Left forelimb (tissue), 1 donor: ENCODE measurements at regions not wholly inside any gene's neighbourhood (a gene's known extent, or its start where the extent isn't known, plus 50 kb on each side); places are given as distances from the start of the nearest gene placed in this dataset.
"Not testable (repeated sequence)": the region's sequence is repeated elsewhere in the genome, so short reads cannot be mapped to it uniquely, and the experiment has no call there.

Experiments used
- DNase-seq: peaks from one replicate; pipeline ENCODE4 v3.0.0-alpha.2; 2018; ENCODE audit warnings: low spot score

DNA sequence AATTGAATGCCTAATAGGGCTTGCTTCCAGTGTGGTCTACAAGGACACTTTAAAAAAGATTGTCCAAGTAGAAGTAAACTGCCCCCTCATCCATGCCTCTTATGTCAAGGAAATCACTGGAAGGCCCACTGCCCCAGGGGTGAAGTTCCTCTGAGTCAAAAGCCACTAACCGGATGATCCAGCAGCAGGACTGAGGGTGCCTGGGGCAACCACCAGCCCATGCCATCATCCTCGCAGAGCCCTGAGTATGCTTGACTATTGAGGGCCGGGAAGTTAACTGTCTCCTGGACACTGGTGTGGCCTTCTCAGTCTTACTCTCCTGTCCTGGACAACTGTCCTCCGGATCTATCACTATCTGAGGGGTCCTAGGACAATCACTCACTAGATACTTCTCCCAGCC lies 411.5 kb downstream of the TENT5A start:
- DNase-seq: no peak

- DNase-seq: no peak
Measured at GRCh38 chr6:81331526-81331925, 421.0 kb downstream of the TENT5A start.

GRCh38 chr6:81328700-81329099 lies 423.8 kb downstream of the TENT5A start:
- no peak for DNase-seq

DNA sequence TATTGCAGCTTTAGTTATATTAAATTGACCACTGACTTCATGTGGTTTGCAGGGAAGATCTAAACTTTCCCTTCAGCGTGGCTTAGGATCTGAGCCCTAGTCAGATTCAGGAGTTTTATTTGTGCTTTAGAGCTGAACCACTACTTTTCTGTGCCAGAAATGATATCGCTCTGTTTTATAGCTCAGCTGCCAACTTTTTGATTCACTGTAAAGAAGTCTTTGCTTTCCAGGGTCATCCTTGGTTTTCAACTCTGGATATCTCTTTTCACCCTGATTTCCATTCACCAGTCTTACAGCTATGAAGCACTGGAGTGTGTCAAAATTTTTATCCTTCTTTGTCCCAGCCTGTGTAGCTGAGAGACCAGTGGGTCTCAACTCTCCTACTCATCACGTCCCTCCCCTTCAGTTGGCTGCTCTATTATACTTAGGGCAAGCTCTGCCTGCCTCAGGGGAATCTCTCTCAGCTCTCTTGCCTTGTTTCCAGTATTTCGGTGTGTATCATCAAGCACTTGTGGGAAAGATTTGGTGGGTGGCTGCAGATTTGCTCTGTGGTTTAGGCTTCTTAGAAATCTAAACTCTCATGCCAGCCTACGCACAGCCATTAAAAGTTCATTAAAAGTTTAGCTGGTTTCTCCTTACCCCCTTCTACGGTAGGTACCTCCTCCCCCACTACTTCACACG lies 425.5 kb downstream of the TENT5A start:
- DNase-seq: no peak

GRCh38 chr6:81309811-81310210 lies 442.7 kb downstream of the TENT5A start:
- no peak for DNase-seq

DNA sequence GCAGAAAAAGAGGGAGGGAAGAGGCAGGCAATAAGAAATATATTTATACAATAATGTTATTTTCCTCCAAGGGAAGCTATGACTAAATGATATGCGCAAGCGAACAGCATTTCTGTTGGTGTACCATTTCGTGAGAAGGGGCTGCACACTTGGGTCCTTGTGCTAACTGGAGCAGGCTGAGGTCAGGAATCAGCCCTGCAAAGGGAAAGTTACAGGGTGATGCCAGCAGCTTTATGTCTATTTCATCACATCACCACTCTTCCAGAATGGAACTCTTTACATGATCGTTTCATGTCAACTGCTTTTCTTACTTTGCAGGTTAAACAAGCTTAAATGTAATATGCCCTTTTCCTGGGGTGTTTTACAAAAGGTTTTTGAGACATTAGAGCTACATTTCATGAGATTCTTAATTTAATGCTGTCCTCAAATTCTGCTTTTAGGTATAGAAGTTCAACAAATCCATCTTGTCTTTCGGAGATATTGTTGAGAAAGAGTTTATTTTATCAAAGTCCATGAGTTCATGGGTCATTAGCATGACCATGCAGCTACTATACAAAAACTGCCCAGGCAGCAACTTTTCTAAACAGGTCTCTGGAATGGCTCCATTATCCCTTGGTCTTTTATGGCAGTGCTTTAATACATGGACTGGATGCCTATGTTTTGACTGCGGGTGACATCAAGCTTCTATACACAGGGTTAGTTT lies 443.8 kb downstream of the TENT5A start:
- DNase-seq: no peak

DNA sequence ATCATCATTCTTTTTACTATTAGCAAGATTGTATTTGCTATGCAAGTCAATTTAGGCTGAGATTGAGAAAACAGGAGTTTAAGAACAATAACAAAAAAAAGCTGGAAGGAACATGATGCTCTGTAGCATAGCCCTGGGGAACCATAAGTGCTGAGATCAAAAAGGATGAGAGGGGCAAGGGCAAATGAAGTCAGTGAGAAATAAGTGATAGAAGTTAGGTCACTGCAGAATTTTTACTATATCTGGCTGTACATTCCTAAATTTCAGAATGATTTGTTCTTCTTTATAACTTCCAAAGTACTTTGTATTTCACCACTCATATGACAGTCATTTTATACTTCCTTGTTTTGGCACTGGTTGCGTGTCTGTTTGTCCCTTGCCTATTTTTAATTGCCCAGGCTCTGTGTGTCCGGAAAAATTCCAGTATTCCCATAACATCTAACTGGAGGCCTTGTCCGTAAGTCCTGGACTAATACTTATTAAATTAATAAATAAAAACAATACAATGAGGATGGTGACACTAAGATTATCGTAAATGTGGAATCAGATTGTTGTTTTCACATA lies 444.7 kb downstream of the TENT5A start:
- DNase-seq: no peak

DNA sequence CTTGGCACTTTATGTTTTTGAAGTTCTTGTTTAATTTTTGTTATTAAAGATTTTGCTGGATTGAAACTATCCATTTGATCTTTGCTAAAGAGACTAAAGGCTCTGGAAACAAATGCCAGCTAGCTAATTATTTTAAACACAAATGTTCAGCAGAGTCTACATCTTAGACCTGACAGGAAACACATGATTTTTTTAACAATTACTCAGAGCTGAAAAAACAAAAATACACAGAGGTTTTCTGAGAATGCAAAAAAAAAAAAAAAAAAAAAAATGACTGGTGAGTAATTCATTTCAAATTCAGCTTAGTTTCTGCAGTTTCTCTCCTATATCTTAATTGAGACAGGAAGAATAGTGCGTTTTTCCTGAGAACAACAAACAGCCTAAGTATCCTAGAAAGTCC lies 448.0 kb downstream of the TENT5A start:
- DNase-seq: no peak

- no peak for DNase-seq
Measured at GRCh38 chr6:81300961-81301360, 451.5 kb downstream of the TENT5A start.

DNA sequence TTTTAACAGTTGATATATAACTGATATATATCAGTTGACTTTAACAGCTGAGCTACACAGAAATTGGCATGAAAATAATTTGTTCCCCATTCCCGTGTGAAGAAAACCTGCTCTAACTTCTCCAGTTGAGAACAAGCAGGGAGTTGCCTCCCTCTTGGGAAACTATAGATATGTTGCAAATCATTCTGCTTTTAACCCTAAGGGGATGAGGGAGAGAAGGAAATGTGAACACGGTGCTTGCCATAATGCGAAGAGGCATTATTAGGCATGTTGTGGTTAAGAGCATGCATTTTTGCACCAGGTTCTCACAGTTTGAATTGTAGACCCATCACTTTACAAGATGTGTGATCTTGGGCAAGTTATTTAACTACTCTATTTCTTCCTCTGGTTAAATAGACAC lies 453.7 kb downstream of the TENT5A start:
- no peak for DNase-seq

GRCh38 chr6:81295310-81295709 lies 457.2 kb downstream of the TENT5A start:
- DNase-seq: no peak

- DNase-seq: no peak
Measured at GRCh38 chr6:81293896-81294295, 458.6 kb downstream of the TENT5A start.

- DNase-seq: no peak
Measured at GRCh38 chr6:81289229-81289628, 463.3 kb downstream of the TENT5A start.

- peak; percentile 64 for DNase-seq
Measured at GRCh38 chr6:81265106-81265505, 487.4 kb downstream of the TENT5A start.

DNA sequence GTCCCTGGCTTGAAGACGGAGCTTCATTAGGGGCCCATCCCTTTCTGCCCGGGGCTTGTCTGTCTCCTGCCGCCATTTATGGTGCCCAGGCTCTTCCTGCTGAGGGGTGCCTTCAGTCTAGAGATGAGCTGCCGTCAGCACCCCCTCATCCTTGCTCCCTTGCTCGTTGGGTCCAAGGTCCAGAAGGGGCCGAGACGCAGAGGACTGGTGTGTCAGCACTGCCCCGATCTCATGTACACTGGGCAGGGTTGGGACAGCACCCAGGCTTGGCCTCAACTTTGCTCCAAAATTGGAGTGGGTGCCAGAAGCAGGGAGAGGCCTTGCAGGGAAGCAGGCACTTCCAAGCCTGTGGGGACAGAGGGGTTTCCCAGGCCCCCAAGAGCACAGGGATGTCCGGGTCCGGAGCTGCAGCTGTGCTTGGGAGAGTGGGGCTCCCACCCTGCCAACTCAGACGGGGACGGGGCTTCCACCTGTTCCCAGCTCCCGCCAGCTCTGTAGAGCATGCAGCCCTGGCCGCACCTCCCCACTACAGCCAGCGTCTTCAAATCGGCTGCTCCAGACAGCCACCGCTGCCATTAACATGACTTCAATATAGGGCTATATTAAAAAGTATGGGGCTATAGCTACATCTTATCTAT lies 488.8 kb downstream of the TENT5A start:
- no peak for DNase-seq

DNA sequence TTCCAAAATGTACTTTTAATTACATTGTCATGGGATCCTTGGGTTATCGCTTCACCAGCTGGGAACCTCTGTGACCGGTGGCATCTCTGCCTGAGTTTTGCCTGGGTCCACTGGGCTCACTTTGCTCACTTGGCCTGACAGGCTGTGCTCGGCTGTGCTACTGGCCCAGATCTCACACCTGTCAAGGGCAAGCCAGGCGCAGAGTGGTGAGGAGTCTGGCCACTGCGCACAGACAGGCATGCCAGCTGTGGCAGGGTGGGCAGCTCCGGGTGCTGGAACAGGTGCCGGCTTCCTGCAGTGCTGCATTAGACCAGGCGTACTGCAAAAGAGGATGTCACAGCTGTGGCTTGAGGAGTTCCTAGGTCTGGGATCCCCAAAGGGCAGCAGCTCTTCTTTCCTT lies 489.8 kb downstream of the TENT5A start:
- DNase-seq: no peak

DNA sequence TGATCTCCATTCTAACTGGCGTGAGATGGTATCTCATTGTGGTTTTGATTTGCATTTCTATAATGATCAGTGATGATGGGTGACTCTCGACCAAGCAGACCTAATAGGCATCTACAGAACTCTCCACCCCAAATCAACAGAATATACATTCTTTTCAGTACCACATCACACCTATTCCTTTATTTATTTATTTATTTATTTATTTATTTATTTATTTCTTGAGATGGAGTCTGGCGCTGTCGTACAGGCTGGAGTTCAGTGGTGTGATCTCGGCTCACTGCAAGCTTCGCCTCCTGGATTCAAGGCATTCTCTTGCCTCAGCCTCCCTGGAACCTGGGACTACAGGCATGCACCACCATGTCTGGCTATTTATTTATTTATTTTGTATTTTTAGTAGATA lies 496.3 kb downstream of the TENT5A start:
- not testable (repeated sequence) for DNase-seq

DNA sequence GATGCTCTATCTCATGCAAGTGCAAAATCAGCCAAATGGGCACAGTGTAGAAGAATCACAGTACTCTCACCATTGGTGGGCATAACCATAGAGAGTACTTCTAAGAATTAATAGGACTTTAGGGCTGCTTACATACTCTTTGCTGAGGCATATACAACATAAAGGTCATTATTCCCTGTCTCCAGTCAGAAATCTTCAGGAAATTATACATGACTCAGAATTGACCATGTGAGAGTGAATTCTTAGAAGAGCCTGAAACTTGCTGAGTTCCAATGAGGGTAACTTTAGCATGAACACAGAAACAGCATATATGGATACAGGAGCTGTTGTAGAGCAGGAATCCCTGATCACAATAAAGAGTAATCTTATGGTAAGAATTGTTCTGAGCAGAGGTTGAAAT lies 498.7 kb downstream of the TENT5A start:
- DNase-seq: no peak

DNA sequence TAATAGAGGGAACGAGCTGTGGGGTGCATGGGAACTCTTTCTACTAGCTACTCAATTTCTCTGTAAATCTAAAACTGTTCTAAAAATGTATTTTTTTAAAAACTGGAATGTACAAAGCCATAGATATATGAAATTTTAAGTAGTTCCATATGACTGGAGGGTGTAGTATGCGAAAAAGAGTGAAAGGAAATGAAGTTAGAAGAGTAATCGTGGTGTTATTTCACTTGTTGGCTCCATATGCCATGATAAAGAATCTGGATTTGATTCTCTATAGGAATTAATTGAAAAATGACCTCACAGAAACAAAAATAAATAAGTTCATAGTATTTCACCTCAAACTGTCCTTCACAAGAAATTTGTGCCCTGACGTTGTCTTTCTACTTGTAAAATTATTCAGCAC lies 500.2 kb downstream of the TENT5A start:
- no peak for DNase-seq

DNA sequence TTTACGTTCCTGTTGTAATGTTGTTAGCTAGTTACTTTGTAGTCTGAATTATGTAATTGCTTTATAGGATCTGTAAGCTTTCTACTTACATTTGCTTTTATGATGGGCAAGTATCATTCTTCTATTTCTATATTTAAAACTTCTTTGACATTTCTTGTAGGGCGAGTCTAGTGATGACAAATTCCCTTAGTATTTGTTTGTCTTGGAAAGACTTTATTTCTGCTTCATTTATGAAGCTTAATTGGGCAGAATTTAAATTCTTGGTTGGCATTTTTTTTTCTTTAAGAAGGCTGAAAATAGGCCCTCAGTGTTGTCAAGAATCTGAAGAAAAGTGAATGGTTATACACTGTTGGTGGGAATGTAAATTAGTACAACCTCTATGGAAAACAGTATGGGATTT lies 506.3 kb downstream of the TENT5A start:
- no peak for DNase-seq

DNA sequence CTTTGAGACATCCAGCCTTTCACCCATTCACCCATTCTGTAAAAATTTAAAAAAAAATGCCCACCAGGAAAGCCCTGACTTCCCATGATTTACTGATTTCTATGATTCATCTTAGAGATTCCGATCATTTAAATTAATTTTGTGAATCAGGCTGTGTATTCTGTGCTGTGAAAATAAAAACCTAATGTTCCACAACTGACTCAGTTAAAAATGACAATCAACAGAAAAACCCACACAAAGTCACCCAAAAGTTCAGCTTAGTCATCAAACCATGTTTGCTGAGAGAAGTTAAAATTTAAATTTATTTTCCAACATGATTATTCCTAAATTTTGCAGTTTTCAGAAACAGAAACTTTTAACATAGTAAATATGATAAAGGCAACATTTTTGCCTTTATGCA lies 509.9 kb downstream of the TENT5A start:
- DNase-seq: no peak

- DNase-seq: no peak
Measured at GRCh38 chr6:81241126-81242041, 511.1 kb downstream of the TENT5A start.
